Suprapubic skin (tissue), 4 donors: ENCODE measurements at regions not wholly inside any gene's neighbourhood (a gene's known extent, or its start where the extent isn't known, plus 50 kb on each side); places are given as distances from the start of the nearest gene placed in this dataset.

Source experiments
- DNase-seq, 2 donors: peaks; one replicate each; pipeline ENCODE4 v3.0.0-alpha.2; 2019; ENCODE audit warnings: low spot score in 2 of 2
- H3K27ac ChIP-seq: fragments of 200-600 bp; sonication (generic); one replicate; pipeline ENCODE4 v1.5.1; 2019
- H3K27me3 ChIP-seq: fragments of 200-600 bp; sonication (generic); one replicate; pipeline ENCODE4 v1.5.1; 2019
- H3K36me3 ChIP-seq: fragments of 200-600 bp; sonication (generic); one replicate; pipeline ENCODE4 v1.5.1; 2019
- H3K4me1 ChIP-seq: fragments of 200-600 bp; sonication (generic); one replicate; pipeline ENCODE4 v1.5.1; 2019
- H3K4me3 ChIP-seq: fragments of 200-600 bp; sonication (generic); one replicate; pipeline ENCODE4 v1.5.1; 2019; ENCODE audit warnings: mild to moderate bottlenecking
- H3K9me3 ChIP-seq: fragments of 200-600 bp; sonication (generic); one replicate; pipeline ENCODE4 v1.5.1; 2019
- EP300 ChIP-seq: sonication (generic); formaldehyde crosslinking; IDR thresholded peaks from one replicate; pipeline ENCODE4 v1.6.1; 2017; ENCODE audit warnings: antibody characterized with exemption
- POLR2A ChIP-seq, 2 donors: fragments of 450-650 bp; IDR thresholded peaks; one replicate each; pipeline ENCODE4 v1.6.1; 2017; ENCODE audit warnings: antibody characterized with exemption in 2 of 2, mild to moderate bottlenecking in 2 of 2, moderate library complexity in 2 of 2
- POLR2AphosphoS5 ChIP-seq, 3 donors: sonication (generic); formaldehyde crosslinking; IDR thresholded peaks; one replicate each; pipeline ENCODE4 v1.6.1; 2017; ENCODE audit warnings: antibody characterized with exemption in 3 of 3
- WGBS: methylation state at CpG from one replicate; pipeline ENCODE4 v1.1.5; 2018; 5-methylcytosine and 5-hydroxymethylcytosine counted together
- TF ChIP-seq, protein P1 (sequence below), 2 donors: fragments of 200-600 bp in 1 of 2; fragments of 450-650 bp in 1 of 2; sonication (generic) in 1 of 2; IDR thresholded peaks; one replicate each; pipeline ENCODE4 v1.5.1; 2016 to 2019; ENCODE audit warnings: antibody characterized with exemption in 2 of 2, mild to moderate bottlenecking in 1 of 2, moderate library complexity in 1 of 2

- Histone ChIP-seq H3K9me3 (no peaks in the 10 kb centered on the region), H3K27me3 (no peaks in the 10 kb centered on the region), H3K27ac (no peak overlapping the region), H3K4me3 (no peak overlapping the region), H3K36me3 (no peaks in the 10 kb centered on the region), H3K4me1 (no peaks in the 10 kb centered on the region)
- WGBS: 69% methylated on average over 2 of the region's 2 CpGs
- no peak for TF ChIP-seq POLR2AphosphoS5 (IDR thresholded peaks at IDR 0.05)
- TF ChIP-seq EP300: no peak
- TF ChIP-seq POLR2A (IDR thresholded peaks at IDR 0.05): no peak
- TF ChIP-seq, protein P1, sequence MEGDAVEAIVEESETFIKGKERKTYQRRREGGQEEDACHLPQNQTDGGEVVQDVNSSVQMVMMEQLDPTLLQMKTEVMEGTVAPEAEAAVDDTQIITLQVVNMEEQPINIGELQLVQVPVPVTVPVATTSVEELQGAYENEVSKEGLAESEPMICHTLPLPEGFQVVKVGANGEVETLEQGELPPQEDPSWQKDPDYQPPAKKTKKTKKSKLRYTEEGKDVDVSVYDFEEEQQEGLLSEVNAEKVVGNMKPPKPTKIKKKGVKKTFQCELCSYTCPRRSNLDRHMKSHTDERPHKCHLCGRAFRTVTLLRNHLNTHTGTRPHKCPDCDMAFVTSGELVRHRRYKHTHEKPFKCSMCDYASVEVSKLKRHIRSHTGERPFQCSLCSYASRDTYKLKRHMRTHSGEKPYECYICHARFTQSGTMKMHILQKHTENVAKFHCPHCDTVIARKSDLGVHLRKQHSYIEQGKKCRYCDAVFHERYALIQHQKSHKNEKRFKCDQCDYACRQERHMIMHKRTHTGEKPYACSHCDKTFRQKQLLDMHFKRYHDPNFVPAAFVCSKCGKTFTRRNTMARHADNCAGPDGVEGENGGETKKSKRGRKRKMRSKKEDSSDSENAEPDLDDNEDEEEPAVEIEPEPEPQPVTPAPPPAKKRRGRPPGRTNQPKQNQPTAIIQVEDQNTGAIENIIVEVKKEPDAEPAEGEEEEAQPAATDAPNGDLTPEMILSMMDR (IDR thresholded peaks at IDR 0.05): no peak
- no peak for DNase-seq
Observed at GRCh38 chr4:32988165-32988811, 2268.1 kb downstream of the PCDH7 start.

GRCh38 chr4:32991663-32992062 is 2271.5 kb downstream of the PCDH7 start:
- Histone ChIP-seq H3K27ac (no peak overlapping the region), H3K4me1 (no peaks in the 10 kb centered on the region), H3K4me3 (no peak overlapping the region), H3K36me3 (no peaks in the 10 kb centered on the region), H3K9me3 (no peaks in the 10 kb centered on the region), H3K27me3 (no peaks in the 10 kb centered on the region)
- WGBS: 86% methylated on average over 1 of the region's 1 CpG
- TF ChIP-seq EP300: no peak
- no peak for TF ChIP-seq POLR2AphosphoS5 (IDR thresholded peaks at IDR 0.05)
- no peak for TF ChIP-seq POLR2A (IDR thresholded peaks at IDR 0.05)
- TF ChIP-seq, protein P1 (IDR thresholded peaks at IDR 0.05): no peak
- no peak for DNase-seq

DNA sequence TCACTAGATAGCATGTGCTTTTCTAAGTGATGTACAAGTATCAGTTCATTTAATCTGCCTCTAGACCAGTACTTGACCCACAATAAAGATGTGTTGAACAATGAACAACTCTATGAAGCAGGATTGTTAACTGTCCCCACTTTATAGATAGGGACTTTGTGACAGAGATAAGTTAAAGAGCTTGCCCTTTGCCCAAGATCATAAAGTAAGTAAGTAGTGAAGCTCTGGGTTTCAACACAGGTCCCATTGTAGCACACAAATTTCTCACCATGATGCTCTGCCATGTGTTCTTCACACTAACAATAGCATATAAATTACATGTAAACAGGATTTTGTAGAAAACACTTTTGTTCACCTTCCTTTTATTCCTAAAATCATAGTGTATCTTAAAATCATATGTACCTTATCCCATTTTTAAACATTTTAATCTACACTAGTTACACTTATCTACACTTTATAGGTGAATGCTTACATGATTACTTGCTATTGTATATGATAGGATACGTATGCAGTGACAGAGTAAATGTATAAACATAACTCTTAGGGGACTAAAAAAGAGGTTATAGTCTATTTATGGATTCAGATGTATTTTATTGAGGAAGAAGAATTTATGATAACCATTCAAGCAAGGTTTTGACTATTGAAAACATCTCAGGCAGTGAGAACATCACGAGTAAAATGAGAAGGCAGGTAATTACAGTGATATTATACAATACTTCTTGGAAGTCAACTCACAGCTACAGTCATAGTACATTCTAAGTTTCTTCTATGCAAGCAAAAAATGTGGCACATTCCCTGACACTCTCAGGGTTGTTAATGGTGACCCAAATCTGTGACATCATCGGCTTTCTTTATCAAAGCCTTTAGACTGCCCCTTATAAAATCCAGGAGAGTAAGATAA is 2275.1 kb downstream of the PCDH7 start:
- no peak overlapping the region for H3K27ac ChIP-seq
- no peaks in the 10 kb centered on the region for H3K4me1 ChIP-seq
- no peaks in the 10 kb centered on the region for H3K27me3 ChIP-seq
- H3K36me3 ChIP-seq: no peaks in the 10 kb centered on the region
- no peak for DNase-seq
- H3K9me3 ChIP-seq: no peaks in the 10 kb centered on the region
- WGBS: 83% methylated on average over 3 of the region's 3 CpGs
- H3K4me3 ChIP-seq: no peak overlapping the region
- TF ChIP-seq EP300 (no peak), POLR2AphosphoS5 (IDR thresholded peaks at IDR 0.05) (no peak), POLR2A (IDR thresholded peaks at IDR 0.05) (no peak)
- TF ChIP-seq, protein P1 (IDR thresholded peaks at IDR 0.05): no peak

- H3K4me1 ChIP-seq: no peaks in the 10 kb centered on the region
- H3K36me3 ChIP-seq: no peaks in the 10 kb centered on the region
- TF ChIP-seq EP300 (no peak), POLR2AphosphoS5 (IDR thresholded peaks at IDR 0.05) (no peak), POLR2A (IDR thresholded peaks at IDR 0.05) (no peak)
- TF ChIP-seq, protein P1 (IDR thresholded peaks at IDR 0.05): no peak
- 65% methylated on average over 2 of the region's 2 CpGs for WGBS
- H3K27ac ChIP-seq: no peak overlapping the region
- H3K4me3 ChIP-seq: no peak overlapping the region
- H3K9me3 ChIP-seq: no peaks in the 10 kb centered on the region
- H3K27me3 ChIP-seq: no peaks in the 10 kb centered on the region
- no peak for DNase-seq
Observed at GRCh38 chr4:33013282-33013681, 2293.1 kb downstream of the PCDH7 start.

DNA sequence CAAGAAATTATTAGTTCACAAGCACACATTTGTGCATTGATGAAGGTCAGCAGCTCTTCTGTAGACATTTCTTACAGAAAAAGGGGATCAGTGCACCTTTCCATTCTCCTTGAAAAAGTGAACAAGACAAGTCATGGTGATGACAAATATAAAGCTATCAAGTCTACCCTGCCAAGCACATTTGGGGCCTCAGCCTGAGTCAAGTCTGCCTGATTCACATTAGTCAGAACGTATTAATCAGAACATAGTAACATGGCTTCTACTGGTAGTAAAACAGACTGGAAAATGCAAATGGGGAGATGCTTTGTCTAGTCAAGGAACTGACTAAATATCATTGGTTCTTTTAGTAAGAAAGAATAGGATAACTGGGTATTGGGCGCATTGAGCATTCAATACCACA is 2305.1 kb downstream of the PCDH7 start:
- TF ChIP-seq POLR2A (IDR thresholded peaks at IDR 0.05) (no peak), EP300 (no peak), POLR2AphosphoS5 (IDR thresholded peaks at IDR 0.05) (no peak)
- TF ChIP-seq, protein P1 (IDR thresholded peaks at IDR 0.05): no peak
- 96% methylated on average over 2 of the region's 2 CpGs for WGBS

More for the DNA sequence above, 2305.1 kb downstream of the PCDH7 start:
- no peak overlapping the region for H3K27ac ChIP-seq
- no peaks in the 10 kb centered on the region for H3K36me3 ChIP-seq
- H3K9me3 ChIP-seq: no peaks in the 10 kb centered on the region
- DNase-seq: no peak
- H3K4me1 ChIP-seq: no peaks in the 10 kb centered on the region
- H3K27me3 ChIP-seq: no peaks in the 10 kb centered on the region
- no peak overlapping the region for H3K4me3 ChIP-seq
